ENCODE measurements at regions not wholly inside any gene's neighbourhood (a gene's known extent, or its start where the extent isn't known, plus 50 kb on each side); places are given as distances from the start of the nearest gene placed in this dataset.
"Not testable (repeated sequence)": the region's sequence is repeated elsewhere in the genome, so short reads cannot be mapped to it uniquely, and the experiment has no call there.

DNA sequence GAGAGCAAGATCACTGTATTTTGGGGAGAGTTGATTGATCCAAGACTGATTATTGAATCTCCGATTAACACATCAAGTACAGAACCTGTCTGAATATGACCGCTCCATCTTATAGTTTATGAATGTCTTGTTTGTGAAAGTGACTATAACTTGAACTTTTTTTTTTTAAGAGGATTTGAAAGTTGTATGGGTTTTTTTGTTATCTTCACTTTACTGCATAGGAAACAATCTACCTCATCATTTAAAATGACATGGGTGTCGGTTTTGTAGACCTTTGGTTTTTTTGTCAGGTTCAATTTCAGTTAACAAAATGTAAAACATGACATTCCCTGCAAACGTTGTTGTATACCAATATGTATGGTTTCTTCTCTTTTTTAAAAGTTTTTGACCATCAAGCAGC lies 103.0 kb upstream of the NUDT6 start:
- no peaks in the 10 kb centered on the region for H3K4me1 ChIP-seq (ENCODE audit: low read depth)
- H3K4me3 ChIP-seq: no peak overlapping the region
- H3K27me3 ChIP-seq: no peaks in the 10 kb centered on the region
- H3K9me3 ChIP-seq (ENCODE audit: low read depth): no peaks in the 10 kb centered on the region
- no peak for DNase-seq (ENCODE audit: low read depth in 1 of 2, low spot score in 1 of 2)
- TF ChIP-seq, protein P1, sequence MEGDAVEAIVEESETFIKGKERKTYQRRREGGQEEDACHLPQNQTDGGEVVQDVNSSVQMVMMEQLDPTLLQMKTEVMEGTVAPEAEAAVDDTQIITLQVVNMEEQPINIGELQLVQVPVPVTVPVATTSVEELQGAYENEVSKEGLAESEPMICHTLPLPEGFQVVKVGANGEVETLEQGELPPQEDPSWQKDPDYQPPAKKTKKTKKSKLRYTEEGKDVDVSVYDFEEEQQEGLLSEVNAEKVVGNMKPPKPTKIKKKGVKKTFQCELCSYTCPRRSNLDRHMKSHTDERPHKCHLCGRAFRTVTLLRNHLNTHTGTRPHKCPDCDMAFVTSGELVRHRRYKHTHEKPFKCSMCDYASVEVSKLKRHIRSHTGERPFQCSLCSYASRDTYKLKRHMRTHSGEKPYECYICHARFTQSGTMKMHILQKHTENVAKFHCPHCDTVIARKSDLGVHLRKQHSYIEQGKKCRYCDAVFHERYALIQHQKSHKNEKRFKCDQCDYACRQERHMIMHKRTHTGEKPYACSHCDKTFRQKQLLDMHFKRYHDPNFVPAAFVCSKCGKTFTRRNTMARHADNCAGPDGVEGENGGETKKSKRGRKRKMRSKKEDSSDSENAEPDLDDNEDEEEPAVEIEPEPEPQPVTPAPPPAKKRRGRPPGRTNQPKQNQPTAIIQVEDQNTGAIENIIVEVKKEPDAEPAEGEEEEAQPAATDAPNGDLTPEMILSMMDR (IDR thresholded peaks at IDR 0.05; ENCODE audit: low read depth, low read length): no peak
- no peaks in the 10 kb centered on the region for H3K36me3 ChIP-seq
- H3K27ac ChIP-seq: no peak overlapping the region

DNA sequence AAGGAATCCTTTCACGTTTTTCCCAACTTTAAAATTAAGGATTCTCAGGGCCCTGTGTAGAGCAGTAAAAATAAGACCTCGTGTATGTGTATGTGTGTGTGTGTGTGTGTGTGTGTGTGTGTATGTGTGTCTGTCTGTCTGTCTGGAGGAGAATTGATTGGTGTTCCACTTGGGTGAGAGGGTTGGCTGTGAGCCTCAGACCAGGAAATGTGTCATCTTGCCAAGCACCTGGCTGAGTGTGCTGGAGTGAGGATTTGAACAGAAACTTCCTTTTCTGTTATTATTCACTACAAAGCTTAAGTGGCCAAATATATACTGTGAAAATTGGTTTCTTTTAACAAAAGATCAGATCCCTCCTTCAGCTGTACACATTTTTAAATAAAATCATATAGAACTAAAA lies 103.6 kb upstream of the NUDT6 start:
- H3K27me3 ChIP-seq; H3K9me3 ChIP-seq (ENCODE audit: low read depth); H3K4me1 ChIP-seq (ENCODE audit: low read depth); H3K4me3 ChIP-seq; H3K36me3 ChIP-seq; H3K27ac ChIP-seq: not testable (repeated sequence)
- peak in 1 of 2 donors; percentile 22 for DNase-seq (ENCODE audit: low read depth in 1 of 2, low spot score in 1 of 2)

DNA sequence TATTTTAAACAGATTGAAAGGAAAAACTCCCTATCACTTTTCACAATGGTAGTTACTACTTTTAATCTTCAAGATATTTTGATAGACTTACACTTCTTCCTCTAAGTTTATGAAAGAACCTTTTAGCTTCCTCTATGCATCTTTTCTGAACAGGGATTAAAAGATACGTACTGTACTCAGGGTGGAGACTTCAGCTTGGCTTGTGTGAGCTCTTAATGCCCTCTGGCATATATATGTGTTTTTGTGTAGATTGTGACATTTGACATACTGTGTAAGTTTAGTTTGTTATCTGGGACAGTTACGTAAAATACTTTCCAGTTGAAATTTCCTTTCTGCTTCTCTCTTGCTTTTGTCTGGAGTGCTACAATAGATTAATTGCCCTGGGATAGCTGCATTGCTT lies 109.3 kb upstream of the NUDT6 start:
- Histone ChIP-seq H3K36me3 (no peaks in the 10 kb centered on the region), H3K9me3 (ENCODE audit: low read depth) (no peaks in the 10 kb centered on the region), H3K27ac (no peak overlapping the region), H3K4me3 (no peak overlapping the region), H3K4me1 (ENCODE audit: low read depth) (no peaks in the 10 kb centered on the region), H3K27me3 (no peaks in the 10 kb centered on the region)
- TF ChIP-seq, protein P1 (IDR thresholded peaks at IDR 0.05; ENCODE audit: low read depth, low read length): no peak
- peak in 1 of 2 donors; percentile 43 for DNase-seq (ENCODE audit: low read depth in 1 of 2, low spot score in 1 of 2)

DNA sequence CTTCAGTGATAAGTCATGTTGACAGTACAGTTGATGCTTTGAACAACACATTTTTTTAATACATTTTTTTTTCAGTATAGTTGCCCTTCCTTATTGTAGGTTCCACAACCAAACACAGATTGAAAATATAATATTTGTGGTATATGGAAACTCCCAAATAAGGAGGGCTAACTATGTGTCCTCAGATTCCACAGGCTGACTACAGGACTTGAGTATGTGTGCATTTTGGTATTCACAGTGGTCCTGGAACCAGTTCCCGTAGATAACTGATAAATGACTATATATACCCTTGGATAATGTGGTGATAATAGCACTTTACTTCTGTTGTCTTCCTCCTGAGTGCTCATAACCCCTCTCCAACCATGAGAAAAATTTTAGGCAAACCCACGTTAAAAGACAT lies 111.6 kb upstream of the NUDT6 start:
- Histone ChIP-seq H3K36me3 (no peaks in the 10 kb centered on the region), H3K4me1 (ENCODE audit: low read depth) (no peaks in the 10 kb centered on the region), H3K27ac (no peak overlapping the region), H3K9me3 (ENCODE audit: low read depth) (no peaks in the 10 kb centered on the region), H3K27me3 (no peaks in the 10 kb centered on the region), H3K4me3 (no peak overlapping the region)
- TF ChIP-seq, protein P1 (IDR thresholded peaks at IDR 0.05; ENCODE audit: low read depth, low read length): no peak
- DNase-seq (ENCODE audit: low read depth in 1 of 2, low spot score in 1 of 2): no peak

DNA sequence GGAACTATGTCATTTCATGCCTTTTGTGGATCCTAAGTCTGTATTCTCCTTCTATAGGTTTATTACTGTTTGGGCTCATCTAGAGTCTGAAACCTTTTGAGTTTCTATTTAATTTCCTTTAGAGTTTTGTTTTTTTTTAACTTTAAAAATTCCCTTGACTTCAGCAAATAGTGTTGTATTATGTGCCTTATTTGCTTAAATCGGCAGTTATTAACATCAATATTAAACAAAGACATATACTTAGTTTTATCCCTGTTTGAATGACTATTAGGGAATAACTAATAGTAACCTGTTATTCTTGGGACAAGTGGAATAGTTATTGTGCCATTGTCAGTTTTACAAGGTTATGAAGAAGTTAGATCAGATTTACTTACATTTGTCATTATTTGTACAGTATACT lies 112.8 kb upstream of the NUDT6 start:
- Histone ChIP-seq H3K36me3 (no peaks in the 10 kb centered on the region), H3K9me3 (ENCODE audit: low read depth) (no peaks in the 10 kb centered on the region), H3K4me3 (no peak overlapping the region), H3K27ac (no peak overlapping the region), H3K27me3 (no peaks in the 10 kb centered on the region), H3K4me1 (ENCODE audit: low read depth) (no peaks in the 10 kb centered on the region)
- TF ChIP-seq, protein P1 (IDR thresholded peaks at IDR 0.05; ENCODE audit: low read depth, low read length): no peak
- no peak for DNase-seq (ENCODE audit: low read depth in 1 of 2, low spot score in 1 of 2)

DNA sequence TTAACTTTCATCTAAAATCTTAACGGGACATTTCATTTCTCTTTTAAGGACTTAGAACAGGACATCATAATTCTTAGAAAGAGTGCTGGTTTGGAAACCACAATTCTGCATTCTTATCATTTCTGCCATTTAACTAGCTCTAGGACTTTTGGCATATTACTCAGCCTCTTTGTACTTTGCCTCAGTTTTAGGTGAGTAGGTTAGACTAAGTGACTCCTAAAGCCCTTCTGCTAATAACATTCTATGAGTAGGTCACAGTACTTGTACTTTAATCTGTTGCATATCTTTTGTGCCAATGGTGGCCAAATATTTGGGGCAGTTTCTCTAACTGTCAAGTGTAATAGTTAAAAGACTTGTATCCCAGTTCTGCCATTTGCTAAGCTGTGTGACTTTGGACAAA lies 115.4 kb upstream of the NUDT6 start:
- TF ChIP-seq, protein P1 (IDR thresholded peaks at IDR 0.05; ENCODE audit: low read depth, low read length): no peak
- Histone ChIP-seq H3K9me3 (ENCODE audit: low read depth) (no peaks in the 10 kb centered on the region), H3K36me3 (no peaks in the 10 kb centered on the region), H3K27me3 (no peaks in the 10 kb centered on the region), H3K4me3 (no peak overlapping the region), H3K27ac (no peak overlapping the region), H3K4me1 (ENCODE audit: low read depth) (no peaks in the 10 kb centered on the region)
- peak in 1 of 2 donors; percentile 53 for DNase-seq (ENCODE audit: low read depth in 1 of 2, low spot score in 1 of 2)

Data from cardiac muscle cell (in vitro differentiated cells and primary cell).